BLaER1 (cell line): ENCODE measurements at regions not wholly inside any gene's neighbourhood (a gene's known extent, or its start where the extent isn't known, plus 50 kb on each side); places are given as distances from the start of the nearest gene placed in this dataset.

Experiments
- H3K27ac ChIP-seq: shearing (Covaris generic); formaldehyde crosslinking; 2 replicates; pipeline ENCODE4 v1.8.1; 2022
- H3K27me3 ChIP-seq: shearing (Covaris generic); formaldehyde crosslinking; 2 replicates; pipeline ENCODE4 v1.8.1; 2022
- H3K36me3 ChIP-seq: shearing (Covaris generic); formaldehyde crosslinking; 2 replicates; pipeline ENCODE4 v1.8.1; 2022
- H3K4me1 ChIP-seq: shearing (Covaris generic); formaldehyde crosslinking; 2 replicates; pipeline ENCODE4 v1.8.1; 2022
- H3K4me2 ChIP-seq: shearing (Covaris generic); formaldehyde crosslinking; 2 replicates; pipeline ENCODE4 v1.8.1; 2022
- H3K4me3 ChIP-seq: shearing (Covaris generic); formaldehyde crosslinking; 2 replicates; pipeline ENCODE4 v1.8.1; 2022
- H3K9ac ChIP-seq: shearing (Covaris generic); formaldehyde crosslinking; 2 replicates; pipeline ENCODE4 v1.8.1; 2022
- H3K9me3 ChIP-seq: shearing (Covaris generic); formaldehyde crosslinking; 2 replicates; pipeline ENCODE4 v1.8.1; 2022
- H4K20me1 ChIP-seq: shearing (Covaris generic); formaldehyde crosslinking; 2 replicates; pipeline ENCODE4 v1.8.1; 2022
- Cebpa-rat ChIP-seq: shearing (Covaris generic); IDR thresholded peaks from 2 replicates; pipeline ENCODE4 v1.8.1; 2022

DNA sequence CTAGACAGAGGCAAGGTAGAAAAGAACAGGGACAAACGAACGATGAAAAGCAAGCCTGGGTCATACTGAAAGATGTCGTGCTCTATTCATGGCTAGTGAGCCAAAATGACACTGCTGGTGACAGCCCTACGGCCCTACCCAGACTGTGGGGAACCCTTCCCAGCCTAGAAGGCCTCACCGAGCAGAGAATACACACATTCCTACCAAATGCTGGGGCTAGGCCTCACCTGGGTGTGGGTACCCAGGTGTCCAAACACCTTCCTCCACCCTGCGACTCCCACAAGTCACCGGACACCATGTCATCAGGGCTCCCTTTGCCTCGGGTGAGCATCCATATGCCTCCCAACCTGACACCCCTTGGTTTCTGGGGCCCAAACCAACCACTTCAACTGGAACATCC, 85.3 kb upstream of the DOCK9 start:
- no peak for TF ChIP-seq Cebpa-rat
- H3K27me3 ChIP-seq = no peaks in the 10 kb centered on the region
- H3K36me3 ChIP-seq = no peaks in the 10 kb centered on the region
- no peak overlapping the region for H3K27ac ChIP-seq
- H3K4me2 ChIP-seq = no peak overlapping the region
- no peak overlapping the region for H3K4me3 ChIP-seq
- H3K4me1 ChIP-seq = peaks cover 25% of the 10 kb centered on the region
- no peak overlapping the region for H3K9ac ChIP-seq
- H4K20me1 ChIP-seq = no peaks in the 10 kb centered on the region
- H3K9me3 ChIP-seq = no peaks in the 10 kb centered on the region

- Histone ChIP-seq H3K4me3 (no peak overlapping the region), H3K9ac (no peak overlapping the region), H3K9me3 (no peaks in the 10 kb centered on the region), H3K27me3 (no peaks in the 10 kb centered on the region), H3K4me2 (no peak overlapping the region), H3K27ac (no peak overlapping the region), H3K36me3 (no peaks in the 10 kb centered on the region), H4K20me1 (no peaks in the 10 kb centered on the region), H3K4me1 (peaks cover 25% of the 10 kb centered on the region)
- no peak for TF ChIP-seq Cebpa-rat
Observed at GRCh38 chr13:99063952-99064351, 86.1 kb upstream of the DOCK9 start.

DNA sequence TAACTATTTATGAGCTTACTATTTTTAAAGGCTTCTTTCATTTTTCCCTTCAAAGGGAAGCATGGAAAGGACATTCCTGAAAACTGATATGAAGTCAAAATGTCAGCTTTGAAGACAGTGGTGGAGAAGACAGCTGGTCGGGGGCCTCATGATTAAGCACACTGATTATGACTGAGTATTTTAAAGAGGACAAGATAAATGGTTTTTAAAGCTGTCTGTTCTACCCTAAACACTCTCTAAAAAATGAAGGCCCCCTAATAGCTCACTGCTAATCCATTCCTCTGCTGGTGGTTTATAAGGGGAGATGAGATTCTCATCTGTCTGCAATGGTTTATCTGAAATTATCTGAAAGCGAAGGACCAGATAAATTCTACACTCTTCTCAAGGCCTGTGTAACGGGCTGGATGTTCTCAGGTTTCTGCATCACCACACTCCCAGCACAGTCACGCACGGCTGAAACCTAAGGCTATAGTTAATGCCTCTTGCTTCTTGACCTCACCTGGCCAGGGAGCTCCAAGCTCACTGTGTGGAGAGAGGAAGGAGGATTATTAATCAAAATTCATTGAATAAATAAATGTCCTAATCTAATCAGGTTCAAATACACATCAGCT, 86.9 kb upstream of the DOCK9 start:
- H3K27me3 ChIP-seq = no peaks in the 10 kb centered on the region
- H3K36me3 ChIP-seq = no peaks in the 10 kb centered on the region
- no peak overlapping the region for H3K27ac ChIP-seq
- no peak overlapping the region for H3K9ac ChIP-seq
- no peak overlapping the region for H3K4me3 ChIP-seq
- no peaks in the 10 kb centered on the region for H4K20me1 ChIP-seq
- H3K4me2 ChIP-seq = no peak overlapping the region
- no peak for TF ChIP-seq Cebpa-rat
- H3K9me3 ChIP-seq = no peaks in the 10 kb centered on the region
- H3K4me1 ChIP-seq = peaks cover 25% of the 10 kb centered on the region

- TF ChIP-seq Cebpa-rat = no peak
- no peaks in the 10 kb centered on the region for H4K20me1 ChIP-seq
- peaks cover 25% of the 10 kb centered on the region for H3K4me1 ChIP-seq
- no peaks in the 10 kb centered on the region for H3K27me3 ChIP-seq
- H3K9ac ChIP-seq = no peak overlapping the region
- H3K9me3 ChIP-seq = no peaks in the 10 kb centered on the region
- H3K36me3 ChIP-seq = no peaks in the 10 kb centered on the region
- H3K4me3 ChIP-seq = no peak overlapping the region
- no peak overlapping the region for H3K27ac ChIP-seq
- peak overlapping the region; percentile 47; the same call in 1 of the 2 replicates for H3K4me2 ChIP-seq
Observed at GRCh38 chr13:99065235-99066015, 87.6 kb upstream of the DOCK9 start.

- Histone ChIP-seq H3K4me1 (peaks cover 25% of the 10 kb centered on the region), H3K9ac (no peak overlapping the region), H3K27ac (no peak overlapping the region), H3K9me3 (no peaks in the 10 kb centered on the region), H3K4me3 (no peak overlapping the region), H3K27me3 (no peaks in the 10 kb centered on the region), H3K4me2 (peak overlapping the region; percentile 47; the same call in 1 of the 2 replicates), H3K36me3 (no peaks in the 10 kb centered on the region), H4K20me1 (no peaks in the 10 kb centered on the region)
- TF ChIP-seq Cebpa-rat = no peak
Observed at GRCh38 chr13:99066219-99066618, 88.4 kb upstream of the DOCK9 start.

- H3K4me2 ChIP-seq = no peak overlapping the region
- H3K27ac ChIP-seq = no peak overlapping the region
- H3K9me3 ChIP-seq = 0 out of 2 replicates have a peak, but pooled peaks cover under 1% of the 10 kb centered on the region
- H3K4me1 ChIP-seq = peaks cover 22% of the 10 kb centered on the region
- no peak overlapping the region for H3K9ac ChIP-seq
- no peaks in the 10 kb centered on the region for H3K27me3 ChIP-seq
- H3K4me3 ChIP-seq = no peak overlapping the region
- no peak for TF ChIP-seq Cebpa-rat
- no peaks in the 10 kb centered on the region for H4K20me1 ChIP-seq
- H3K36me3 ChIP-seq = no peaks in the 10 kb centered on the region
Observed at GRCh38 chr13:99067159-99067985, 89.5 kb upstream of the DOCK9 start.

DNA sequence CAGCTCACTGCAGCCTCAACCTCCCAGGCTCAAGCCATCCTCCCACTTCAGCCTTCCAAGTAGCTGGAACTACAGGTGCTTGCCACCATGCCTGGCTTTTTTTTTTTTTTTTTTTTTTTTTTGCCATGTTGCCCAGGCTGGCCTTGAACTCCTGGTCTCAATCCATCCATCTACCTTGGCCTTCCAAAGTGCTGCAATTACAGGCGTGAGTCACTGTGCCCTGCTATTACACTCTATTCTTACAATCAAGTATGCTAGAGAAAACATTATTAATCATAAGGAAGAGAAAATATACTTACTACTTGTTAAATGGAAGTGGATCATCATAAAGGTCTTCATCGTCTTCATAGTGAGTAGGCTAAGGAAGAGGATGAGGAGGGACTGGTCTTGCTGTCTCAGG, 93.3 kb upstream of the DOCK9 start:
- no peaks in the 10 kb centered on the region for H4K20me1 ChIP-seq
- no peak for TF ChIP-seq Cebpa-rat

GRCh38 chr13:99071666-99072065, 93.8 kb upstream of the DOCK9 start:
- H3K9ac ChIP-seq = no peak overlapping the region
- H3K27me3 ChIP-seq = no peaks in the 10 kb centered on the region
- H3K9me3 ChIP-seq = peaks cover 24% of the 10 kb centered on the region
- H4K20me1 ChIP-seq = no peaks in the 10 kb centered on the region
- no peak overlapping the region for H3K27ac ChIP-seq
- no peak for TF ChIP-seq Cebpa-rat
- no peak overlapping the region for H3K4me3 ChIP-seq
- no peaks in the 10 kb centered on the region for H3K36me3 ChIP-seq
- H3K4me2 ChIP-seq = no peak overlapping the region
- peaks cover 6% of the 10 kb centered on the region for H3K4me1 ChIP-seq

More for the DNA sequence above, 93.3 kb upstream of the DOCK9 start:
- peaks cover 24% of the 10 kb centered on the region for H3K9me3 ChIP-seq
- H3K4me3 ChIP-seq = no peak overlapping the region
- H3K27me3 ChIP-seq = no peaks in the 10 kb centered on the region
- no peaks in the 10 kb centered on the region for H3K36me3 ChIP-seq
- no peak overlapping the region for H3K27ac ChIP-seq
- H3K4me2 ChIP-seq = no peak overlapping the region
- peaks cover 11% of the 10 kb centered on the region for H3K4me1 ChIP-seq
- H3K9ac ChIP-seq = no peak overlapping the region

DNA sequence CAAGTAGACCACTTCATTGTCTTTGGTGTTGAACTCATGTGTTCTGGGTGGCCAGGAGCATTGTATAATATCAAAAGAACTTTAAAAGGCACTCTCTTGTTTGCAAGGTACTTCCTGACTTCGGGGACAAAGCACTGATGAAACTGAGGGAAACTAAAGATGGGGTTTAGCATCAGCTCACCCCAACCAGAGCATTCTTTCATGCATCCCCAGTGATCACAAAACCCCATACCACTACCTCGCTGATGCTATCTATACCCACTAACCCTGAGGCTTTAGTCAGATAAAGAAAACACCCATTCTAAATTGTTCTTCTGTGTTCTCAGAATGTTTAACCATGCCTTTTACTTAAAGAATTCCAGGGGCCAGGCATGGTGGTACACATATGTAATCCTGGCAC, 94.5 kb upstream of the DOCK9 start:
- no peak overlapping the region for H3K27ac ChIP-seq
- H3K4me2 ChIP-seq = no peak overlapping the region
- no peaks in the 10 kb centered on the region for H3K36me3 ChIP-seq
- H3K4me1 ChIP-seq = peaks cover 4% of the 10 kb centered on the region; the same call in 1 of the 2 replicates
- TF ChIP-seq Cebpa-rat = no peak
- H3K27me3 ChIP-seq = no peaks in the 10 kb centered on the region
- no peak overlapping the region for H3K9ac ChIP-seq
- no peak overlapping the region for H3K4me3 ChIP-seq
- peaks cover 24% of the 10 kb centered on the region for H3K9me3 ChIP-seq
- no peaks in the 10 kb centered on the region for H4K20me1 ChIP-seq

- no peaks in the 10 kb centered on the region for H3K36me3 ChIP-seq
Observed at GRCh38 chr13:99072941-99073340, 95.1 kb upstream of the DOCK9 start.

More at GRCh38 chr13:99072941-99073340, 95.1 kb upstream of the DOCK9 start:
- no peaks in the 10 kb centered on the region for H3K27me3 ChIP-seq
- peaks cover 4% of the 10 kb centered on the region; the same call in 1 of the 2 replicates for H3K4me1 ChIP-seq
- TF ChIP-seq Cebpa-rat = no peak
- no peak overlapping the region for H3K9ac ChIP-seq
- no peaks in the 10 kb centered on the region for H4K20me1 ChIP-seq
- H3K4me3 ChIP-seq = no peak overlapping the region
- H3K27ac ChIP-seq = no peak overlapping the region
- no peak overlapping the region for H3K4me2 ChIP-seq
- peaks cover 24% of the 10 kb centered on the region for H3K9me3 ChIP-seq
